Suprapubic skin (tissue), 4 donors: ENCODE measurements at regions not wholly inside any gene's neighbourhood (a gene's known extent, or its start where the extent isn't known, plus 50 kb on each side); places are given as distances from the start of the nearest gene placed in this dataset.

Experiments
- DNase-seq, 2 donors: peaks; one replicate each; pipeline ENCODE4 v3.0.0-alpha.2; 2019; ENCODE audit warnings: low spot score in 2 of 2
- H3K27ac ChIP-seq: fragments of 200-600 bp; sonication (generic); one replicate; pipeline ENCODE4 v1.5.1; 2019
- H3K27me3 ChIP-seq: fragments of 200-600 bp; sonication (generic); one replicate; pipeline ENCODE4 v1.5.1; 2019
- H3K36me3 ChIP-seq: fragments of 200-600 bp; sonication (generic); one replicate; pipeline ENCODE4 v1.5.1; 2019
- H3K4me1 ChIP-seq: fragments of 200-600 bp; sonication (generic); one replicate; pipeline ENCODE4 v1.5.1; 2019
- H3K4me3 ChIP-seq: fragments of 200-600 bp; sonication (generic); one replicate; pipeline ENCODE4 v1.5.1; 2019; ENCODE audit warnings: mild to moderate bottlenecking
- H3K9me3 ChIP-seq: fragments of 200-600 bp; sonication (generic); one replicate; pipeline ENCODE4 v1.5.1; 2019
- CTCF ChIP-seq, 2 donors: fragments of 200-600 bp in 1 of 2; fragments of 450-650 bp in 1 of 2; sonication (generic) in 1 of 2; IDR thresholded peaks; one replicate each; pipeline ENCODE4 v1.5.1; 2016 to 2019; ENCODE audit warnings: antibody characterized with exemption in 2 of 2, mild to moderate bottlenecking in 1 of 2, moderate library complexity in 1 of 2
- EP300 ChIP-seq: sonication (generic); formaldehyde crosslinking; IDR thresholded peaks from one replicate; pipeline ENCODE4 v1.6.1; 2017; ENCODE audit warnings: antibody characterized with exemption
- POLR2A ChIP-seq, 2 donors: fragments of 450-650 bp; IDR thresholded peaks; one replicate each; pipeline ENCODE4 v1.6.1; 2017; ENCODE audit warnings: antibody characterized with exemption in 2 of 2, mild to moderate bottlenecking in 2 of 2, moderate library complexity in 2 of 2
- POLR2AphosphoS5 ChIP-seq, 3 donors: sonication (generic); formaldehyde crosslinking; IDR thresholded peaks; one replicate each; pipeline ENCODE4 v1.6.1; 2017; ENCODE audit warnings: antibody characterized with exemption in 3 of 3
- WGBS: methylation state at CpG from one replicate; pipeline ENCODE4 v1.1.5; 2018; 5-methylcytosine and 5-hydroxymethylcytosine counted together

- no peaks in the 10 kb centered on the region for H3K4me1 ChIP-seq
- no peak for DNase-seq
- H3K4me3 ChIP-seq, result no peak overlapping the region
- H3K36me3 ChIP-seq, result no peaks in the 10 kb centered on the region
- WGBS, result 10% methylated on average over 3 of the region's 3 CpGs
- H3K27ac ChIP-seq, result no peak overlapping the region
- no peaks in the 10 kb centered on the region for H3K9me3 ChIP-seq
- H3K27me3 ChIP-seq, result no peaks in the 10 kb centered on the region
- TF ChIP-seq CTCF (IDR thresholded peaks at IDR 0.05) (no peak), EP300 (no peak)
These were observed 576.5 kb upstream of the SLITRK5 start for GRCh38 chr13:87094646-87095045.

DNA sequence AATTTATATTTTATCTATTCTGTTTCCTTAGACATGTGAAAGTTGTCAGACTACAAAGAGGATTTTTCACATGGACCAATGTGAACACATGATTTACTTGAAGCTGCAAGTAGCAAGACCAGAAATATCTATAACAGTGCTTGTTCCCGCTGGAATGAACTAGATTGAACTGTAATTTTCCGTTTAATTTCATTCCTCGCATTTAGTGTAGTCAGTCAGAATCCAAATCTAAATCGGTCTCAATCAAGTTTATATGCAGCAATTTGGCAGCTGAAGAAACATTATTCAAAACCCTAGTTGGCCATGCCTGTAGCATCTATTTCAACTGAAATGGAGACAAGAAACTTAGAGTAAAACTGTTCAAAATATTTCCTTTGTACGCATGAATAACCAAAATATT, 570.7 kb upstream of the SLITRK5 start:
- no peaks in the 10 kb centered on the region for H3K27me3 ChIP-seq
- H3K36me3 ChIP-seq, result no peaks in the 10 kb centered on the region
- no peaks in the 10 kb centered on the region for H3K4me1 ChIP-seq
- 48% methylated on average over 5 of the region's 5 CpGs for WGBS
- no peak for DNase-seq
- no peaks in the 10 kb centered on the region for H3K9me3 ChIP-seq
- H3K4me3 ChIP-seq, result no peak overlapping the region
- H3K27ac ChIP-seq, result no peak overlapping the region
- TF ChIP-seq POLR2AphosphoS5 (IDR thresholded peaks at IDR 0.05) (no peak), CTCF (IDR thresholded peaks at IDR 0.05) (no peak), EP300 (no peak), POLR2A (IDR thresholded peaks at IDR 0.05) (no peak)

GRCh38 chr13:87107651-87108050, 563.5 kb upstream of the SLITRK5 start:
- WGBS, result 66% methylated on average over 2 of the region's 2 CpGs
- H3K4me1 ChIP-seq, result no peaks in the 10 kb centered on the region
- no peak overlapping the region for H3K27ac ChIP-seq
- H3K36me3 ChIP-seq, result no peaks in the 10 kb centered on the region
- no peaks in the 10 kb centered on the region for H3K27me3 ChIP-seq
- no peak overlapping the region for H3K4me3 ChIP-seq
- no peak for TF ChIP-seq CTCF (IDR thresholded peaks at IDR 0.05)
- no peak for TF ChIP-seq POLR2AphosphoS5 (IDR thresholded peaks at IDR 0.05)
- TF ChIP-seq POLR2A (IDR thresholded peaks at IDR 0.05), result no peak
- no peak for TF ChIP-seq EP300
- DNase-seq, result no peak
- no peaks in the 10 kb centered on the region for H3K9me3 ChIP-seq

DNA sequence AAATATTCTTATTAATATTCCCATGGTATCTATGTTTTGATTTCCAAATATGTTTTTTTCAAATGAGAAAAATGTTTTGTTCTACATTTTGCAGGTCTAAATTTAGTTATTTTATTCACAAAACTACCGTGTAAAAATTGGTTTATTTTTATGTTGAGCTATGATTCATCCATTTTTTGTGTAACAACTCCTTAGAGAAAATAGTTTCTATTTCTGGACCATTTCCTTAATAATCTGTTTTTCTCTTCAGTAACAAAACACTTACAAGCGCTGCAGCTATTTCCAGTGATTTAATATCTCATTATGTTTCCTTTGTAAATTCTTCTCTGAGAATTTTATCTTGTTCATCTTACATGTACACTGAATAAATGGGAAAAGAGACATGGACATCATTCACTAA, 550.7 kb upstream of the SLITRK5 start:
- WGBS, result 23% methylated on average over 2 of the region's 2 CpGs
- no peak for DNase-seq
- Histone ChIP-seq H3K27ac (no peak overlapping the region), H3K9me3 (no peaks in the 10 kb centered on the region), H3K36me3 (no peaks in the 10 kb centered on the region), H3K27me3 (no peaks in the 10 kb centered on the region), H3K4me3 (no peak overlapping the region), H3K4me1 (no peaks in the 10 kb centered on the region)
- TF ChIP-seq POLR2AphosphoS5 (IDR thresholded peaks at IDR 0.05), result no peak
- no peak for TF ChIP-seq EP300
- no peak for TF ChIP-seq CTCF (IDR thresholded peaks at IDR 0.05)
- TF ChIP-seq POLR2A (IDR thresholded peaks at IDR 0.05), result no peak

DNA sequence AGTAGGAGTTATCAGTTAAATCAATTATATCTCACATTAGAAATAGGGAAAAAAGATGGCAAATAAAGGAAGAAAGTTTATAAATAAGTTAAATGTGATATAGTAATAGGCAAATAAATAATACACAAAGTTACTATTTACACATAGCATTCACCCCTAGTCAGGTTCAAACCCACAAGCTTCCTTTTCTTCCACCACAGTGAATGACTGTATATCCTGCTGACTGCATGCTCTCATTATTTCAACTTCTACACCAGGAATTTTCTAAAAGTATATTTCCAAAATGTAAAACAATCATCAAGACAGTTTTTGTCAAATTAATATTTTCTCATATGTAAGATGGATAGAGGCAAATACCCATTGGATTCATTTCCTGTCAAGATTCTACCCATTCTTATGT, 548.6 kb upstream of the SLITRK5 start:
- Histone ChIP-seq H3K4me3 (no peak overlapping the region), H3K27me3 (no peaks in the 10 kb centered on the region), H3K9me3 (no peaks in the 10 kb centered on the region), H3K36me3 (no peaks in the 10 kb centered on the region), H3K27ac (no peak overlapping the region), H3K4me1 (no peaks in the 10 kb centered on the region)
- no peak for TF ChIP-seq EP300
- no peak for TF ChIP-seq CTCF (IDR thresholded peaks at IDR 0.05)
- no peak for TF ChIP-seq POLR2AphosphoS5 (IDR thresholded peaks at IDR 0.05)
- TF ChIP-seq POLR2A (IDR thresholded peaks at IDR 0.05), result no peak
- DNase-seq, result no peak
